Stimulated activated CD4-positive, alpha-beta T cell treated with anti-CD3 and anti-CD28 coated beads, Interleukin-12 subunit alpha, Interleukin-12 subunit beta, amount 100 ng/mL, for 4 hours (primary cell): ENCODE measurements at regions not wholly inside any gene's neighbourhood (a gene's known extent, or its start where the extent isn't known, plus 50 kb on each side); places are given as distances from the start of the nearest gene placed in this dataset.

Experiments
- DNase-seq: peaks from one replicate; pipeline ENCODE4 v3.0.0-alpha.2; 2020

GRCh38 chrX:39360101-39360500 lies 558.8 kb downstream of the MID1IP1 start:
- DNase-seq: no peak

GRCh38 chrX:39361736-39362135 lies 560.5 kb downstream of the MID1IP1 start:
- DNase-seq: no peak

- DNase-seq: no peak
Measured at GRCh38 chrX:39367416-39367815, 566.2 kb downstream of the MID1IP1 start.

GRCh38 chrX:39372115-39372514 lies 570.9 kb downstream of the MID1IP1 start:
- DNase-seq: no peak

GRCh38 chrX:39377157-39377556 lies 575.9 kb downstream of the MID1IP1 start:
- DNase-seq: no peak

- DNase-seq: no peak
Measured at GRCh38 chrX:39377773-39378172, 576.5 kb downstream of the MID1IP1 start.

- no peak for DNase-seq
Measured at GRCh38 chrX:39381422-39381821, 580.2 kb downstream of the MID1IP1 start.

- DNase-seq: no peak
Measured at GRCh38 chrX:39384996-39385395, 583.7 kb downstream of the MID1IP1 start.

- DNase-seq: no peak
Measured at GRCh38 chrX:39388730-39389129, 587.5 kb downstream of the MID1IP1 start.

- DNase-seq: no peak
Measured at GRCh38 chrX:39396358-39396995, 595.2 kb downstream of the MID1IP1 start.

GRCh38 chrX:39397561-39398199 lies 596.4 kb downstream of the MID1IP1 start:
- no peak for DNase-seq

- no peak for DNase-seq
Measured at GRCh38 chrX:39398215-39398962, 597.1 kb downstream of the MID1IP1 start.

GRCh38 chrX:39398963-39399261 lies 597.7 kb downstream of the MID1IP1 start:
- DNase-seq: no peak

GRCh38 chrX:39399387-39399786 lies 598.1 kb downstream of the MID1IP1 start:
- no peak for DNase-seq

GRCh38 chrX:39401483-39402110 lies 600.3 kb downstream of the MID1IP1 start:
- no peak for DNase-seq

- DNase-seq: no peak
Measured at GRCh38 chrX:39402158-39402557, 600.9 kb downstream of the MID1IP1 start.

- DNase-seq: no peak
Measured at GRCh38 chrX:39406799-39407198, 605.5 kb downstream of the MID1IP1 start.

GRCh38 chrX:39409246-39409917 lies 608.1 kb downstream of the MID1IP1 start:
- DNase-seq: no peak

GRCh38 chrX:39414290-39414854 lies 613.1 kb downstream of the MID1IP1 start:
- DNase-seq: no peak

- DNase-seq: no peak
Measured at GRCh38 chrX:39416547-39417260, 615.4 kb downstream of the MID1IP1 start.

GRCh38 chrX:39418254-39418704 lies 617.0 kb downstream of the MID1IP1 start:
- no peak for DNase-seq
